GM23338 (cell line): ENCODE measurements at regions not wholly inside any gene's neighbourhood (a gene's known extent, or its start where the extent isn't known, plus 50 kb on each side); places are given as distances from the start of the nearest gene placed in this dataset.

Experiments used
- ATAC-seq: fragments of 200-7000 bp; cut with Tn5 transposase; 3 replicates; pipeline ENCODE4 v1.9.1; 2020
- DNase-seq: peaks from one replicate; pipeline ENCODE4 v3.0.0-alpha.2; 2015; ENCODE audit warnings: low spot score
- H2AFZ ChIP-seq: fragments of 200-600 bp; sonication (generic); 2 replicates; pipeline ENCODE4 v1.8.0; 2016; ENCODE audit warnings: antibody characterized with exemption, mild to moderate bottlenecking, moderate library complexity
- H3F3A ChIP-seq: fragments of 200-600 bp; sonication (generic); replicated peaks from 2 replicates; pipeline ENCODE4 v1.8.0; 2017; ENCODE audit warnings: antibody characterized with exemption, mixed run types, low read depth
- H3K27ac ChIP-seq: fragments of 200-600 bp; sonication (generic); 2 replicates; pipeline ENCODE4 v1.6.1; 2016; ENCODE audit warnings: low read depth
- H3K27me3 ChIP-seq: fragments of 200-600 bp; sonication (generic); 2 replicates; pipeline ENCODE4 v1.8.0; 2016; ENCODE audit warnings: mild to moderate bottlenecking, mixed run types, moderate library complexity; ENCODE audit not compliant: insufficient read depth
- H3K36me3 ChIP-seq: fragments of 200-600 bp; sonication (generic); 2 replicates; pipeline ENCODE4 v1.8.0; 2016; ENCODE audit warnings: mild to moderate bottlenecking; ENCODE audit not compliant: insufficient read depth
- H3K4me1 ChIP-seq: fragments of 200-600 bp; sonication (generic); 2 replicates; pipeline ENCODE4 v1.8.0; 2016; ENCODE audit warnings: mild to moderate bottlenecking, moderate library complexity; ENCODE audit not compliant: insufficient read depth
- H3K4me2 ChIP-seq: fragments of 200-600 bp; sonication (generic); 2 replicates; pipeline ENCODE4 v1.7.1; 2017; ENCODE audit warnings: mixed run types
- H3K4me3 ChIP-seq: fragments of 200-600 bp; sonication (generic); 2 replicates; pipeline ENCODE4 v1.6.1; 2016; ENCODE audit warnings: mixed run types
- H3K79me2 ChIP-seq: fragments of 200-600 bp; sonication (generic); replicated peaks from 2 replicates; pipeline ENCODE4 v1.8.0; 2017; ENCODE audit warnings: mild to moderate bottlenecking; ENCODE audit not compliant: insufficient read depth
- H3K9me2 ChIP-seq: fragments of 200-600 bp; sonication (generic); 2 replicates; pipeline ENCODE4 v1.8.0; 2017; ENCODE audit not compliant: insufficient read depth
- H4K20me1 ChIP-seq: fragments of 200-600 bp; sonication (generic); replicated peaks from 2 replicates; pipeline ENCODE4 v1.8.0; 2017; ENCODE audit warnings: mild to moderate bottlenecking; ENCODE audit not compliant: insufficient read depth
- H3K27ac Mint-ChIP-seq: 2 replicates; pipeline ENCODE4 v1.8.0; 2020; ENCODE audit warnings: inconsistent platforms, mild to moderate bottlenecking, moderate library complexity, mixed read lengths
- H3K27me3 Mint-ChIP-seq: 3 replicates; pipeline ENCODE4 v1.8.0; 2022; ENCODE audit warnings: low read depth, mild to moderate bottlenecking, moderate library complexity, mixed read lengths, inconsistent platforms; ENCODE audit not compliant: insufficient read depth, poor library complexity
- H3K36me3 Mint-ChIP-seq: 3 replicates; pipeline ENCODE4 v1.8.0; 2021; ENCODE audit warnings: low read depth, mild to moderate bottlenecking, inconsistent platforms, moderate library complexity, mixed read lengths
- H3K4me1 Mint-ChIP-seq: 3 replicates; pipeline ENCODE4 v1.8.0; 2020; ENCODE audit warnings: mild to moderate bottlenecking, inconsistent platforms, mixed read lengths
- H3K4me3 Mint-ChIP-seq: 3 replicates; pipeline ENCODE4 v1.8.0; 2021; ENCODE audit warnings: moderate library complexity, mild to moderate bottlenecking, inconsistent platforms, mixed read lengths
- H3K9me3 Mint-ChIP-seq: 3 replicates; pipeline ENCODE4 v1.8.0; 2020; ENCODE audit warnings: moderate library complexity, mild to moderate bottlenecking, inconsistent platforms, mixed read lengths
- CTCF ChIP-seq, 2 experiments: fragments of 200-600 bp in 1 of 2; sonication (generic) in 1 of 2; conservative IDR thresholded peaks; 2 replicates each; pipeline versions ENCODE4 v1.5.1 to v1.6.1; 2016 to 2017; ENCODE audit warnings: antibody characterized with exemption in 2 of 2, low read depth in 2 of 2, mild to moderate bottlenecking in 2 of 2, moderate library complexity in 1 of 2
- ETS1 ChIP-seq: IDR thresholded peaks from 2 replicates; pipeline ENCODE4 v1.6.1; 2016; ENCODE audit warnings: antibody characterized with exemption
- EZH2phosphoT487 ChIP-seq: fragments of 200-600 bp; sonication (generic); IDR thresholded peaks from one replicate; pipeline ENCODE4 v1.8.1; 2018; ENCODE audit warnings: antibody characterized with exemption; ENCODE audit not compliant: unreplicated experiment
- POLR2AphosphoS5 ChIP-seq: IDR thresholded peaks from 2 replicates; pipeline ENCODE4 v1.6.1; 2016; ENCODE audit warnings: antibody characterized with exemption, low read depth
- ZNF114 ChIP-seq: fragments of 250-450 bp; sonication (Bioruptor Pico); IDR thresholded peaks from 2 replicates; pipeline ENCODE4 v1.5.0; 2020; ENCODE audit warnings: mild to moderate bottlenecking, moderate library complexity
- ZNF462 ChIP-seq: fragments of 250-450 bp; sonication (Bioruptor Pico); IDR thresholded peaks from 2 replicates; pipeline ENCODE4 v1.5.0; 2020; ENCODE audit warnings: mild to moderate bottlenecking, moderate library complexity

- no peak for TF ChIP-seq CTCF (conservative IDR thresholded peaks at IDR 0.05; ENCODE audit: low read depth in 2 of 2)
- TF ChIP-seq POLR2AphosphoS5 = no peak
- TF ChIP-seq EZH2phosphoT487 = no peak
- TF ChIP-seq ZNF462 (CRISPR knock-in tag) = no peak
Measured at GRCh38 chr1:116820369-116820768, 66.1 kb downstream of the CD2 start (continued).

GRCh38 chr1:116821763-116822162, 67.5 kb downstream of the CD2 start:
- H3K4me1 Mint-ChIP-seq = peaks cover 10% of the 10 kb centered on the region
- Histone ChIP-seq H3K4me3 (no peak overlapping the region), H2AFZ (no peak overlapping the region), H4K20me1 (no peaks in the 10 kb centered on the region), H3K79me2 (no peaks in the 10 kb centered on the region), H3K9me2 (peaks cover 8% of the 10 kb centered on the region; the same call in 1 of the 2 replicates), H3K4me2 (no peak overlapping the region), H3F3A (no peaks in the 10 kb centered on the region), H3K4me1 (no peaks in the 10 kb centered on the region), H3K36me3 (no peaks in the 10 kb centered on the region), H3K27me3 (no peaks in the 10 kb centered on the region), H3K27ac (no peak overlapping the region)
- H3K27ac Mint-ChIP-seq = no peak overlapping the region
- TF ChIP-seq ETS1 (no peak), CTCF (conservative IDR thresholded peaks at IDR 0.05; ENCODE audit: low read depth in 2 of 2) (no peak), ZNF114 (CRISPR knock-in tag) (no peak)
- H3K4me3 Mint-ChIP-seq = no peak overlapping the region
- ATAC-seq = no peak
- no peaks in the 10 kb centered on the region; the same call in 2 of the 3 replicates for H3K9me3 Mint-ChIP-seq
- no peak for DNase-seq
- peaks cover 9% of the 10 kb centered on the region for H3K27me3 Mint-ChIP-seq
- H3K36me3 Mint-ChIP-seq = no peaks in the 10 kb centered on the region
